Sigmoid colon (tissue), 6 donors: ENCODE measurements at regions not wholly inside any gene's neighbourhood (a gene's known extent, or its start where the extent isn't known, plus 50 kb on each side); places are given as distances from the start of the nearest gene placed in this dataset.

Experiments used
- DNase-seq: peaks from one replicate; pipeline ENCODE4 v3.0.0-alpha.2; 2019
- H3K27ac ChIP-seq, 4 donors: fragments of 200-600 bp; sonication (generic); one replicate each; pipeline ENCODE4 v1.5.1; 2016 to 2019; ENCODE audit warnings: mild to moderate bottlenecking in 1 of 4
- H3K27me3 ChIP-seq, 3 donors: fragments of 200-600 bp; sonication (generic); one replicate each; pipeline ENCODE4 v1.5.1; 2019; ENCODE audit warnings: mild to moderate bottlenecking in 1 of 3
- H3K36me3 ChIP-seq, 4 donors: fragments of 200-600 bp; sonication (generic); one replicate each; pipeline ENCODE4 v1.5.1; 2016 to 2019
- H3K4me1 ChIP-seq, 4 donors: fragments of 200-600 bp; sonication (generic); one replicate each; pipeline ENCODE4 v1.5.1; 2017 to 2019
- H3K4me3 ChIP-seq, 4 donors: fragments of 200-600 bp; sonication (generic); one replicate each; pipeline ENCODE4 v1.5.1; 2017 to 2019; ENCODE audit warnings: mild to moderate bottlenecking in 2 of 4, moderate library complexity in 1 of 4
- H3K9me3 ChIP-seq, 4 donors: fragments of 200-600 bp in 3 of 4; sonication (generic) in 3 of 4; one replicate each; pipeline versions ENCODE4 v1.5.1 to v1.6.1; 2013 to 2019
- EP300 ChIP-seq, 4 donors: sonication (generic); formaldehyde crosslinking; IDR thresholded peaks; one replicate each; pipeline ENCODE4 v1.6.1; 2017; ENCODE audit warnings: antibody characterized with exemption in 4 of 4
- POLR2A ChIP-seq, 2 donors: fragments of 450-650 bp; IDR thresholded peaks; one replicate each; pipeline ENCODE4 v1.6.1; 2016; ENCODE audit warnings: antibody characterized with exemption in 2 of 2, mild to moderate bottlenecking in 2 of 2, moderate library complexity in 2 of 2
- POLR2AphosphoS5 ChIP-seq, 4 donors: sonication (generic); formaldehyde crosslinking; IDR thresholded peaks; one replicate each; pipeline ENCODE4 v1.6.1; 2017; ENCODE audit warnings: antibody characterized with exemption in 4 of 4
- WGBS, 2 donors: extraction: QIAGEN DNeasy Blood & Tissue Kit; methylation state at CpG; one replicate each; pipeline ENCODE4 v1.1.7; 2013; 5-methylcytosine and 5-hydroxymethylcytosine counted together
- intact Hi-C: fragments of 100-400 bp; cut with DNase I; formaldehyde crosslinking; loops from one replicate; pipeline ENCODE4 v1.15.1; 2023
- TF ChIP-seq, protein P1 (sequence below), 4 experiments: fragments of 450-650 bp in 3 of 4; fragments of 200-600 bp in 1 of 4; IDR thresholded peaks; one replicate each; pipeline ENCODE4 v1.5.1; 2016 to 2019; ENCODE audit warnings: antibody characterized with exemption in 4 of 4, mild to moderate bottlenecking in 3 of 4, moderate library complexity in 2 of 4
- donor health status: healthy with polysubstance abuse.
- donor health status: healthy.

DNA sequence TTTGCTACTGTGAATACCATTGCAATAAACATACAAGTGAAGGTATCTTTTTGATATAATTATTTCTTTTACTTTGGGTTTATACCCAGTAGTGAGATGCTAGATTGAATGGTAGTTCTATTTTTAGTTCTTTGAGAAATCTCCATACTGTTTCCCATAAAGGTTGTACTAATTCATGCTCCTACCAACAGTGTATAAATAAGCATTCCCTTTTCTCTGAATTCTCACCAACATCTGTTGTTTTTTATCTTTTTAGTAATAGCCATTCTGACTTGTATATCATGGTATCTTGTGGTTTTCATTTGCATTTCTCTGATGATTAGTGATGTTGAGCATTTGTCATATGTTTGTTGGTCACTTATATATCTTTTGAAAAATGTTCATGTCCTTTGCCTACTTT is 183.6 kb upstream of the LRFN2 start:
- H3K27ac ChIP-seq: no peak overlapping the region
- no peak for DNase-seq
- H3K36me3 ChIP-seq: no peaks in the 10 kb centered on the region
- H3K27me3 ChIP-seq: no peaks in the 10 kb centered on the region
- peaks cover 0 to 9% (median 6%) of the 10 kb centered on the region in 4 donors for H3K4me1 ChIP-seq
- TF ChIP-seq POLR2AphosphoS5 (IDR thresholded peaks at IDR 0.05) (no peak), EP300 (IDR thresholded peaks at IDR 0.05) (no peak), POLR2A (IDR thresholded peaks at IDR 0.05) (no peak)
- TF ChIP-seq, protein P1, sequence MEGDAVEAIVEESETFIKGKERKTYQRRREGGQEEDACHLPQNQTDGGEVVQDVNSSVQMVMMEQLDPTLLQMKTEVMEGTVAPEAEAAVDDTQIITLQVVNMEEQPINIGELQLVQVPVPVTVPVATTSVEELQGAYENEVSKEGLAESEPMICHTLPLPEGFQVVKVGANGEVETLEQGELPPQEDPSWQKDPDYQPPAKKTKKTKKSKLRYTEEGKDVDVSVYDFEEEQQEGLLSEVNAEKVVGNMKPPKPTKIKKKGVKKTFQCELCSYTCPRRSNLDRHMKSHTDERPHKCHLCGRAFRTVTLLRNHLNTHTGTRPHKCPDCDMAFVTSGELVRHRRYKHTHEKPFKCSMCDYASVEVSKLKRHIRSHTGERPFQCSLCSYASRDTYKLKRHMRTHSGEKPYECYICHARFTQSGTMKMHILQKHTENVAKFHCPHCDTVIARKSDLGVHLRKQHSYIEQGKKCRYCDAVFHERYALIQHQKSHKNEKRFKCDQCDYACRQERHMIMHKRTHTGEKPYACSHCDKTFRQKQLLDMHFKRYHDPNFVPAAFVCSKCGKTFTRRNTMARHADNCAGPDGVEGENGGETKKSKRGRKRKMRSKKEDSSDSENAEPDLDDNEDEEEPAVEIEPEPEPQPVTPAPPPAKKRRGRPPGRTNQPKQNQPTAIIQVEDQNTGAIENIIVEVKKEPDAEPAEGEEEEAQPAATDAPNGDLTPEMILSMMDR (IDR thresholded peaks at IDR 0.05): no peak
- H3K4me3 ChIP-seq: no peak overlapping the region
- intact Hi-C loops: no loop called here
- peaks cover 0 to 4% (median 0%) of the 10 kb centered on the region in 4 donors for H3K9me3 ChIP-seq

DNA sequence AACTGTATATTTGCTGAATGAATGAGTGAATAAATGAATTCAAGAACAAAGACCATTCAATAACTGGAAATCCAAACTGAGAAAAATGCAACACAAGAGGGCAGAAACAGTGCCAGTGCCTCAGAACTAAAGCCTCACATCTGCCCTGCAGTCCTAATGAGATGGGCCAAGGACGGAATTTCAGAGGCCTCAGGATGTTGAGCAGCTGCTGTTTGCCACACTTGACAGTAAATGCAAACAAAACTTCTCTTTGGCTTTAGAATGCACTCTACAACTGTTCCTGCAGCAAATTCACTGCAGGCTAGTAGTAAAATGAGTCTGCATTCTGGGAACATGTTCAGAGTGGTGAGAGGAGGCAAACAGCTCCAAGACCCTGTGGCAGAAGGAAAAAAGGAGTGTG is 177.6 kb upstream of the LRFN2 start:
- H3K36me3 ChIP-seq: no peaks in the 10 kb centered on the region
- 72 to 77% methylated on average over 1 of the region's 1 CpG for WGBS, 2 donors
- no peak for DNase-seq
- intact Hi-C loops: no loop called here
- no peaks in the 10 kb centered on the region for H3K27me3 ChIP-seq
- H3K4me3 ChIP-seq: no peak overlapping the region
- TF ChIP-seq POLR2A (IDR thresholded peaks at IDR 0.05): no peak
- H3K27ac ChIP-seq: peak overlapping the region in 3 of 4 donors; percentile 20 to 37 (median 26)
- peaks cover 0 to 48% (median 25%) of the 10 kb centered on the region in 4 donors for H3K4me1 ChIP-seq
- H3K9me3 ChIP-seq: no peaks in the 10 kb centered on the region

DNA sequence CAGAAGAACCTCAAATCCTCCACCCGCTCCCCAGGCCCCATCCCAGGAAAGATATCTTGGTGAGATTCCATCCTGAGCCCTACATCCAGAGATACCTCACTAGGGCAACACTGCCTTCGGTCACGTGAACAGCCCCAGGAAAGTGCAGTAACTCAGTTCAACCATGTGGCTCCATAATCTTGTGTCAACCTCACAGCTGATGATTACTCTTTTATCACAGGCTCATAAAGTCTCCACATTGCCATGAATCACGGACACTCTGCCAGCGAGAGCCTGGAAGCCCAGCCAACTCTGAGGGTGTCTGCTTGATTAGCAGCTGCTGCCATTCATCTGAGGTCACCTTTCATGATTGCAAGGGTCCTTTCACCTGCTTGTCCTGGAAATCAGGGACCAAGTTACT is 175.8 kb upstream of the LRFN2 start:
- Histone ChIP-seq H3K27me3 (no peaks in the 10 kb centered on the region), H3K4me1 (peaks cover 0 to 60% (median 28%) of the 10 kb centered on the region in 4 donors), H3K36me3 (no peaks in the 10 kb centered on the region), H3K9me3 (no peaks in the 10 kb centered on the region), H3K27ac (no peak overlapping the region), H3K4me3 (no peak overlapping the region)
- WGBS, 2 donors: 19 to 70% methylated on average over 5 of the region's 5 CpGs
- TF ChIP-seq EP300 (IDR thresholded peaks at IDR 0.05): no peak
- TF ChIP-seq, protein P1 (IDR thresholded peaks at IDR 0.05): peak in 1 of 4 experiments; percentile 13
- intact Hi-C loops: no loop called here
- no peak for DNase-seq

DNA sequence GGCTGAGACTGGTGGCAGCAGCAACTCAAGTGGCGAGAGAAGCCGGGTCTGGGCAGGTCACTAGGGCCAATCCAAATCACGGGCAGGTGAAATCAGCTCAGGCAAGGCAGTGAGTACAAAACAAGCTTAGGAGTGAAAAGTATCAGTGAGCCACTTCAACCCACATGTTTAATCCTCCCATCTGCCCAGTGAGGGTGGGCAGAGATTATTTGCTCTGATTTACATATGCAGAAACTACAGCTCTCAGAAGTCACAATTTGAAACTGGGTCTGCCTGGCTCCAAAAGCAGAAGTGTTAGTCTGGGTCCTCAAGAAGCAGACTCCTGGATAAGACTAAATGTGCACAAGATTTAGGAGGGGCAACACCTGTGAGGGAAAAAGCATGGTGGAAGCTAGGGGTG is 173.7 kb upstream of the LRFN2 start:
- intact Hi-C loops: no loop called here
- H3K4me1 ChIP-seq: peaks cover 0 to 65% (median 31%) of the 10 kb centered on the region in 4 donors
- no peak overlapping the region for H3K4me3 ChIP-seq
- no peaks in the 10 kb centered on the region for H3K36me3 ChIP-seq
- no peaks in the 10 kb centered on the region for H3K9me3 ChIP-seq
- TF ChIP-seq POLR2A (IDR thresholded peaks at IDR 0.05): no peak
- TF ChIP-seq, protein P1 (IDR thresholded peaks at IDR 0.05): no peak
- no peak for TF ChIP-seq EP300 (IDR thresholded peaks at IDR 0.05)
- TF ChIP-seq POLR2AphosphoS5 (IDR thresholded peaks at IDR 0.05): no peak
- no peak overlapping the region for H3K27ac ChIP-seq
- WGBS, 2 donors: 95 to 99% methylated on average over 3 of the region's 3 CpGs
- H3K27me3 ChIP-seq: no peaks in the 10 kb centered on the region
- DNase-seq: no peak

DNA sequence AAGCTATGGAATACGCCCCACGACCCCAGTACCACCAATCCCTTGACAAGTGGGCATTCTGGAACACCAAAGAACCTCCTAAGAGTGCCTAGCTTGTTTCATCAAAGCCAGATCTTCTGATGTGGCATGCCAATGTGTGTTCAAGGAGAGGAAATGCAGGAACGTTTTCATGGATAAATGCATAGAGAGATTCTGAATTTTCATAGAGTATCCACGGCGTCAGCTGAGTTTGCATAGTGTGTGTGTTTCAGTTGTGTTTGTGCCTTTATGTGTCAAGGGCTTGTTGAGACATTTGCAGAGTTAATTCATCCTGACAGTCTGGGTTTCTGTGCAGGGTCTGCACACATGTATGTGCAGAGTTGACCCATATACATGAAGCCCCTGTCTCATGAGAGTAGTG is 172.7 kb upstream of the LRFN2 start:
- Histone ChIP-seq H3K27ac (peak overlapping the region in 2 of 4 donors; percentile 60 to 65), H3K9me3 (no peaks in the 10 kb centered on the region), H3K36me3 (no peaks in the 10 kb centered on the region), H3K27me3 (peaks cover 0 to under 1% (median 0%) of the 10 kb centered on the region in 3 donors), H3K4me3 (no peak overlapping the region), H3K4me1 (peaks cover 0 to 65% (median 34%) of the 10 kb centered on the region in 4 donors)
- TF ChIP-seq POLR2AphosphoS5 (IDR thresholded peaks at IDR 0.05) (no peak), EP300 (IDR thresholded peaks at IDR 0.05) (no peak)
- intact Hi-C loops: no loop called here
- 89 to 91% methylated on average over 5 of the region's 5 CpGs for WGBS, 2 donors
- no peak for DNase-seq

DNA sequence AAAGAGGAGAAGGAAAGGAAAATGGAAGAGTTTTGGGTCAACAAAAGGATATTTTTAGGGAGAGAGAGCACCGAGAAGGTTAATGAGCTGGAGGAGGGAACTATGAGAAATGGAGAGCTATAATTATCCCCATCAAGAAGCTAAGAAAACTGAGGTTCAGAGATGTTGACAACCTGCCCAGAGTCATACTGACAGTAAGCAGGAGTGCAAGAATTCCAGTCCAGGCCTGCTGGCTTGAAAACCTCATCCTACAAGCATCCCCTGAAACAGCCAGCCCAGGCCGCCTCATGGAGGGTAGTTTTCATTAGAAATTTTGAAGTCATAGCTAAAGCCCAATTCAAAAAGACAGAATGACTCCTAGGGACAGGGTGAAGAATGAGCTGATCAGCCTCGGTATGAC is 172.1 kb upstream of the LRFN2 start:
- H3K9me3 ChIP-seq: no peaks in the 10 kb centered on the region
- H3K4me3 ChIP-seq: no peak overlapping the region
- no peaks in the 10 kb centered on the region for H3K36me3 ChIP-seq
- intact Hi-C loops: no loop called here
- no peak for DNase-seq
- peak in 1 of 4 donors; percentile 16 for TF ChIP-seq EP300 (IDR thresholded peaks at IDR 0.05)
- no peak for TF ChIP-seq POLR2A (IDR thresholded peaks at IDR 0.05)
- TF ChIP-seq POLR2AphosphoS5 (IDR thresholded peaks at IDR 0.05): peak in 3 of 4 donors; percentile 71 to 81 (median 75)
- TF ChIP-seq, protein P1 (IDR thresholded peaks at IDR 0.05): no peak
- peaks cover 0 to 65% (median 33%) of the 10 kb centered on the region in 4 donors for H3K4me1 ChIP-seq
- H3K27ac ChIP-seq: peak overlapping the region in 2 of 4 donors; percentile 60 to 65
- WGBS, 2 donors: 86 to 90% methylated on average over 3 of the region's 3 CpGs
- H3K27me3 ChIP-seq: peaks cover 0 to 6% (median 0%) of the 10 kb centered on the region in 3 donors
